Colonic mucosa (tissue), 4 donors: ENCODE measurements at regions not wholly inside any gene's neighbourhood (a gene's known extent, or its start where the extent isn't known, plus 50 kb on each side); places are given as distances from the start of the nearest gene placed in this dataset.

ENCODE experiments used
- DNase-seq: peaks from one replicate; pipeline ENCODE4 v3.0.0-alpha.2; 2020
- H3K27ac ChIP-seq: fragments of 200-600 bp; one replicate; pipeline ENCODE4 v1.8.0; 2021
- H3K27me3 ChIP-seq: fragments of 200-600 bp; one replicate; pipeline ENCODE4 v1.8.0; 2021
- H3K36me3 ChIP-seq: fragments of 200-600 bp; one replicate; pipeline ENCODE4 v1.8.0; 2021
- H3K4me1 ChIP-seq: fragments of 200-600 bp; one replicate; pipeline ENCODE4 v1.8.0; 2021; ENCODE audit warnings: mild to moderate bottlenecking
- H3K4me3 ChIP-seq: fragments of 200-600 bp; one replicate; pipeline ENCODE4 v1.8.0; 2021
- H3K9ac ChIP-seq, 2 donors: one replicate each; pipeline ENCODE4 v1.7.0; 2013; ENCODE audit warnings: control low read depth in 2 of 2, low read depth in 2 of 2, low read length in 2 of 2
- H3K9me3 ChIP-seq: fragments of 200-600 bp; one replicate; pipeline ENCODE4 v1.8.0; 2021
- intact Hi-C: fragments of 100-400 bp; cut with DNase I; formaldehyde crosslinking; loops from one replicate; pipeline ENCODE4 v1.14.1; 2022
- TF ChIP-seq, protein P1 (sequence below): fragments of 200-600 bp; IDR thresholded peaks from one replicate; pipeline ENCODE4 v1.8.0; 2022; ENCODE audit warnings: antibody characterized with exemption, mild to moderate bottlenecking
- donor health status: healthy.
- donor health status: DM: no; HTN: no; CAD: no.
- donor health status: DM: no; HTN: no; CAD: no.

DNA sequence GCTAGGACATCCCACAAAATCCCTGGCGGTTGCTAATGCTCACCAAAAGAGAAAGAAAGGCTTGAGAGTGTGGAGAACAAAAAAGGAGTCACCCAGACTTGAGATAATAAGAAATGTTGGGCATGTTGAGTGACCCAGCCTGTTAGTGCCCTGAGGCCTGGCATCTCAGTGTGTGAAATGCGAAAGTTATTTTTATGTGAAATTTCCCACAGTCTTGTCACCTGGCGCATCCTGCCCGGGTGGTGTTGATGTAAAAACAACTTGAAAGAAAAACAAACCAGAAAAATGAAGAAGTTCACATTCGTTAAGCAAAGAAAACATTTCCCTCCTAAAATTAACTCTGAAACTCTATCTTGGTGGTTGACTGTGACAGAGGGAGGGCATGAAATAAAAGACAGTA, 495.2 kb downstream of the MID1IP1 start:
- no peak overlapping the region for H3K4me3 ChIP-seq
- TF ChIP-seq, protein P1, sequence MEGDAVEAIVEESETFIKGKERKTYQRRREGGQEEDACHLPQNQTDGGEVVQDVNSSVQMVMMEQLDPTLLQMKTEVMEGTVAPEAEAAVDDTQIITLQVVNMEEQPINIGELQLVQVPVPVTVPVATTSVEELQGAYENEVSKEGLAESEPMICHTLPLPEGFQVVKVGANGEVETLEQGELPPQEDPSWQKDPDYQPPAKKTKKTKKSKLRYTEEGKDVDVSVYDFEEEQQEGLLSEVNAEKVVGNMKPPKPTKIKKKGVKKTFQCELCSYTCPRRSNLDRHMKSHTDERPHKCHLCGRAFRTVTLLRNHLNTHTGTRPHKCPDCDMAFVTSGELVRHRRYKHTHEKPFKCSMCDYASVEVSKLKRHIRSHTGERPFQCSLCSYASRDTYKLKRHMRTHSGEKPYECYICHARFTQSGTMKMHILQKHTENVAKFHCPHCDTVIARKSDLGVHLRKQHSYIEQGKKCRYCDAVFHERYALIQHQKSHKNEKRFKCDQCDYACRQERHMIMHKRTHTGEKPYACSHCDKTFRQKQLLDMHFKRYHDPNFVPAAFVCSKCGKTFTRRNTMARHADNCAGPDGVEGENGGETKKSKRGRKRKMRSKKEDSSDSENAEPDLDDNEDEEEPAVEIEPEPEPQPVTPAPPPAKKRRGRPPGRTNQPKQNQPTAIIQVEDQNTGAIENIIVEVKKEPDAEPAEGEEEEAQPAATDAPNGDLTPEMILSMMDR = no peak
- intact Hi-C loops = no loop called here
- no peak overlapping the region for H3K27ac ChIP-seq
- DNase-seq = no peak
- no peaks in the 10 kb centered on the region for H3K9me3 ChIP-seq
- H3K9ac ChIP-seq = no peak overlapping the region
- H3K4me1 ChIP-seq = no peaks in the 10 kb centered on the region
- no peaks in the 10 kb centered on the region for H3K27me3 ChIP-seq
- H3K36me3 ChIP-seq = no peaks in the 10 kb centered on the region

DNA sequence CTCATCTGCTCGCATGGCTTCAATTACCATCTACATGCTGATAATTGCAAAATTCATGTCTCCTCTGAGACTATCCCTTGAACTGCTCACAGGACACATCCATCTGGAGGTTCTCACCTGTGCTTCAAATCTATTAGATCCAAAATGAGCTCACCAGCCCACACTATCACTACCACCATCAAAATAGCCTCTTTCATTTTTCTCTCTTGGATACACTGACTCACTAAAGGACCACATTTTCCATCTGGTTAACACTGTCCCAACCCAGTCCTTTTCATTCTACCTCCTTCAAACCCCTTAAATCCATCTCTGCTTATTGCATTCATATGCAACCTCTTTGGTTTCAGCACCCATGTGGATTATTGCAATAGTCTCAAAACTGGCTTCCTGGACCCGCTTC, 497.6 kb downstream of the MID1IP1 start:
- Histone ChIP-seq H3K27me3 (no peaks in the 10 kb centered on the region), H3K4me3 (no peak overlapping the region), H3K9ac (no peak overlapping the region), H3K9me3 (no peaks in the 10 kb centered on the region), H3K27ac (no peak overlapping the region), H3K4me1 (no peaks in the 10 kb centered on the region), H3K36me3 (no peaks in the 10 kb centered on the region)
- TF ChIP-seq, protein P1 = no peak
- no peak for DNase-seq
- intact Hi-C loops = no loop called here

DNA sequence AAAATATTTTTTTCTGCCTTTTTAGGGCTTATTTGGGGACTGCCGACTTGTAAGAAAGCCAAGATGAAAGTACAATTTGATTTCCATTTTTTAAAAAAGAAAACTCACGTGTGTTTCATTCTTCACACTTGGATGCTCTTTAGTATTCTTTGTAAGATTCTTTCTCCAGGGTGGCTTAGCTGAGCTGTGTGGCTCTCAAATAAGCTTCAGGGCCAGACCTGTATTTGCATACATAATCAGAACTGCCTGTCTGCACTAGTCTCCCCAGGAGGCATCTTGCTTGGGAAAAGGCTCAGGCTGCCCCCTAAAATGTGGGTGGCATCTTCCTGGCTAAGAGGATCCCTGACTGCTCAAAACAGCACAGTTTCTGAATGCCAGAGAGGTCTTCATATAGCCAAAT, 498.4 kb downstream of the MID1IP1 start:
- H3K27ac ChIP-seq = no peak overlapping the region
- no peaks in the 10 kb centered on the region for H3K27me3 ChIP-seq
- no peaks in the 10 kb centered on the region for H3K9me3 ChIP-seq
- H3K9ac ChIP-seq = no peak overlapping the region
- no peak overlapping the region for H3K4me3 ChIP-seq
- intact Hi-C loops = no loop called here
- TF ChIP-seq, protein P1 = no peak
- H3K4me1 ChIP-seq = no peaks in the 10 kb centered on the region
- DNase-seq = no peak
- H3K36me3 ChIP-seq = no peaks in the 10 kb centered on the region

DNA sequence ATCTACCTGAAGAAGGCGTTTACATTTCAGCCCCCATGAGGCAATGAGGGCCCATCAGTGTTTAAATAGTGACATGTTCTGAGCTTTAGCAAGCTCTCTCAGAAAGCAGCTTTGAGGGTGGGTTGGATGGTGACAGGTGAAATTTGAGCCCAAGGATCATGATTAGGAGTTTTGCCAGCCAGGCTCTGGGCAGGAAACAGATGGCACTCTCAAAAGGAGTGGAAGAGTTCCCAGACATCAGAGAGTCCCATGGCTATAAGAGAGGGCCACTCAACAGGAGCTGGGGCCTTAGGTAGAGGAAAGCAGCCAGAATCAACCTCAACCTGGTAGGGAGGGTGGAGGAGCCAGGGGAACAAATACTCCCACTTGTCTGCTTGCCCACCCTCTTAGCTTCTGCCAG, 499.8 kb downstream of the MID1IP1 start:
- Histone ChIP-seq H3K4me3 (no peak overlapping the region), H3K4me1 (no peaks in the 10 kb centered on the region), H3K9me3 (no peaks in the 10 kb centered on the region), H3K27ac (no peak overlapping the region), H3K36me3 (no peaks in the 10 kb centered on the region), H3K9ac (no peak overlapping the region), H3K27me3 (no peaks in the 10 kb centered on the region)
- TF ChIP-seq, protein P1 = no peak
- intact Hi-C loops = no loop called here
- DNase-seq = no peak

DNA sequence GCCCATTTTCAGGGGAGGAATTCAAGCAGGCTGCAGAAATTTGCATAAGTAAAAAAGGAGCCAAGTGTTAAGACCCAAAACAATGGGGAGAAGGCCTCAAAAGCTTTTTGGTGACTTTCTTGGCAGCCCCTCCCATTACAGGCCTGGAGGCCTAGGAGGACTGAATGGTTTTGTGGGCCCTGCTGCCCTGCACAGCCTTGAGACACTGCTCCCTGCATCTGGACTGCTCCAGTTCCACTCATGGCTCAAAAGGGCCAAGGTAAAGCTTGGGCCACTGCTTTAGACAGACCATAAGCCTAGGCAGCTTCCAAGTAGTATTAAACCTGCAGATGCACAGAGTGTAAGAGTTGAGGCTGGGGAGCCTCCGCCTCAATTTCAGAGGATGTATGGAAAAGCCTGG, 501.6 kb downstream of the MID1IP1 start:
- TF ChIP-seq, protein P1 = no peak
- Histone ChIP-seq H3K36me3 (no peaks in the 10 kb centered on the region), H3K4me3 (no peak overlapping the region), H3K9ac (no peak overlapping the region), H3K27ac (no peak overlapping the region), H3K9me3 (no peaks in the 10 kb centered on the region), H3K4me1 (no peaks in the 10 kb centered on the region), H3K27me3 (no peaks in the 10 kb centered on the region)
- DNase-seq = no peak
- intact Hi-C loops = no loop called here

DNA sequence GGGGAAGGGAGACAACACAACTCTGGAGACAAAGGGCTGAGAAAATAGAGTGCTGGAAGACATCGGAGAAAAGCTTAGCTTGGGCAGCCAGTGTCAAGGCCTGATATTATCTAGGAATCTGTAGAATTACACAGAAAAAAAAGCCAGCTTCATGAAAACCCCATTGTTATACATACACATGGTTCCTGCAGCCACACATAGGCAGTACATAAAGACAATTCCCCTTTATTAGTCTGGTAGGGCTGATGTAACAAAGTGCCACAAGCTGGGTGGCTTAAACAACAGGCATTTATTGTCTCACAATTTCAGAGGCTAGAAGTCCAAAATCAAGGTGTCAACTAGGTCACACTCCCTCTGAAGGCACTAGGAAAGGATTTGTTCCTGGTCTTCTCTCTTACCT, 503.5 kb downstream of the MID1IP1 start:
- TF ChIP-seq, protein P1 = no peak
- intact Hi-C loops = no loop called here
- H3K9me3 ChIP-seq = no peaks in the 10 kb centered on the region

More for the DNA sequence above, 503.5 kb downstream of the MID1IP1 start:
- Histone ChIP-seq H3K27ac (no peak overlapping the region), H3K4me3 (no peak overlapping the region), H3K9ac (no peak overlapping the region), H3K36me3 (no peaks in the 10 kb centered on the region), H3K4me1 (no peaks in the 10 kb centered on the region), H3K27me3 (no peaks in the 10 kb centered on the region)
- no peak for DNase-seq
